WERI-Rb-1 (cell line): ENCODE measurements at regions not wholly inside any gene's neighbourhood (a gene's known extent, or its start where the extent isn't known, plus 50 kb on each side); places are given as distances from the start of the nearest gene placed in this dataset.

Experiments
- DNase-seq: peaks from one replicate; pipeline ENCODE4 v3.0.0-alpha.2; 2020
- H3K27ac ChIP-seq: fragments of 250-450 bp; sonication (Bioruptor Pico); 2 replicates; pipeline ENCODE4 v1.5.1; 2020; ENCODE audit warnings: mild to moderate bottlenecking, moderate library complexity
- H3K27me3 ChIP-seq: fragments of 250-450 bp; sonication (Bioruptor Pico); 2 replicates; pipeline ENCODE4 v1.5.1; 2021; ENCODE audit warnings: mild to moderate bottlenecking, low read depth, moderate library complexity; ENCODE audit not compliant: insufficient read depth, severe bottlenecking
- H3K36me3 ChIP-seq: fragments of 250-450 bp; sonication (Bioruptor Pico); 2 replicates; pipeline ENCODE4 v1.5.1; 2020; ENCODE audit warnings: mild to moderate bottlenecking, moderate library complexity
- H3K4me3 ChIP-seq: 2 replicates; pipeline ENCODE4 v1.5.1; 2011; ENCODE audit warnings: low read depth, mild to moderate bottlenecking, control low read depth, low read length
- H3K9me3 ChIP-seq: fragments of 250-450 bp; sonication (Bioruptor Pico); 2 replicates; pipeline ENCODE4 v1.5.1; 2021; ENCODE audit warnings: mild to moderate bottlenecking, moderate library complexity; ENCODE audit not compliant: severe bottlenecking
- CTCF ChIP-seq: IDR thresholded peaks from 2 replicates; pipeline ENCODE4 v1.5.1; 2011; ENCODE audit warnings: low read depth, mild to moderate bottlenecking, control low read depth, inconsistent platforms, low read length

GRCh38 chr10:5299950-5300349 lies 64.8 kb upstream of the UCN3 start:
- Histone ChIP-seq H3K9me3 (no peaks in the 10 kb centered on the region), H3K4me3 (no peak overlapping the region), H3K27me3 (peaks cover 7% of the 10 kb centered on the region), H3K36me3 (no peaks in the 10 kb centered on the region), H3K27ac (no peak overlapping the region)
- TF ChIP-seq CTCF = no peak
- no peak for DNase-seq

GRCh38 chr10:5303504-5303903 lies 61.3 kb upstream of the UCN3 start:
- Histone ChIP-seq H3K27me3 (peaks cover 12% of the 10 kb centered on the region), H3K27ac (no peak overlapping the region), H3K9me3 (no peaks in the 10 kb centered on the region), H3K36me3 (no peaks in the 10 kb centered on the region), H3K4me3 (no peak overlapping the region)
- no peak for TF ChIP-seq CTCF
- DNase-seq = no peak

GRCh38 chr10:5305374-5305773 lies 59.4 kb upstream of the UCN3 start:
- H3K27ac ChIP-seq = no peak overlapping the region
- no peaks in the 10 kb centered on the region for H3K36me3 ChIP-seq
- no peak overlapping the region for H3K4me3 ChIP-seq

GRCh38 chr10:5310914-5311313 lies 53.9 kb upstream of the UCN3 start:
- TF ChIP-seq CTCF = no peak
- H3K27me3 ChIP-seq = peaks cover 2% of the 10 kb centered on the region
- H3K36me3 ChIP-seq = no peaks in the 10 kb centered on the region
- H3K27ac ChIP-seq = no peak overlapping the region
- no peaks in the 10 kb centered on the region for H3K9me3 ChIP-seq
- no peak overlapping the region for H3K4me3 ChIP-seq
- DNase-seq = no peak

More at GRCh38 chr10:5305374-5305773, 59.4 kb upstream of the UCN3 start:
- peaks cover 12% of the 10 kb centered on the region for H3K27me3 ChIP-seq
- no peak for DNase-seq
- H3K9me3 ChIP-seq = no peaks in the 10 kb centered on the region
- no peak for TF ChIP-seq CTCF

GRCh38 chr10:5311617-5312016 lies 53.1 kb upstream of the UCN3 start:
- Histone ChIP-seq H3K27ac (no peak overlapping the region), H3K9me3 (no peaks in the 10 kb centered on the region), H3K4me3 (no peak overlapping the region), H3K36me3 (no peaks in the 10 kb centered on the region), H3K27me3 (peaks cover 2% of the 10 kb centered on the region)
- no peak for DNase-seq
- no peak for TF ChIP-seq CTCF

- Histone ChIP-seq H3K4me3 (no peak overlapping the region), H3K27ac (no peak overlapping the region), H3K9me3 (no peaks in the 10 kb centered on the region), H3K27me3 (peaks cover 5% of the 10 kb centered on the region), H3K36me3 (no peaks in the 10 kb centered on the region)
- no peak for DNase-seq
- no peak for TF ChIP-seq CTCF
Observed at GRCh38 chr10:5314840-5315239, 49.9 kb upstream of the UCN3 start.
